H9 (cell line): ENCODE measurements at regions not wholly inside any gene's neighbourhood (a gene's known extent, or its start where the extent isn't known, plus 50 kb on each side); places are given as distances from the start of the nearest gene placed in this dataset.

Experiments used
- DNase-seq: peaks from one replicate; pipeline ENCODE4 v3.0.0-alpha.2; 2017
- H2AFZ ChIP-seq: one replicate; pipeline ENCODE4 v1.6.1; 2013; ENCODE audit warnings: mild to moderate bottlenecking, low read length, control low read depth, moderate library complexity
- H2AK5ac ChIP-seq: 2 replicates; pipeline ENCODE4 v1.6.1; 2013; ENCODE audit warnings: low read length, control low read depth, mixed read lengths; ENCODE audit not compliant: insufficient read length
- H2BK120ac ChIP-seq: one replicate; pipeline ENCODE4 v1.6.1; 2013; ENCODE audit warnings: low read depth, mild to moderate bottlenecking, low read length, control low read depth, inconsistent platforms; ENCODE audit not compliant: poor library complexity, severe bottlenecking
- H2BK12ac ChIP-seq: 2 replicates; pipeline ENCODE4 v1.6.1; 2013; ENCODE audit warnings: low read length, control low read depth, mixed read lengths, low read depth; ENCODE audit not compliant: insufficient read length
- H2BK15ac ChIP-seq: 2 replicates; pipeline ENCODE4 v1.6.1; 2013; ENCODE audit warnings: low read depth, low read length, control low read depth
- H2BK20ac ChIP-seq: one replicate; pipeline ENCODE4 v1.6.1; 2013; ENCODE audit warnings: low read depth, mild to moderate bottlenecking, low read length, control low read depth, inconsistent platforms; ENCODE audit not compliant: poor library complexity, severe bottlenecking
- H2BK5ac ChIP-seq: 2 replicates; pipeline ENCODE4 v1.6.1; 2013; ENCODE audit warnings: low read length, control low read depth, mixed read lengths; ENCODE audit not compliant: insufficient read length
- H3K14ac ChIP-seq: 2 replicates; pipeline ENCODE4 v1.6.1; 2013; ENCODE audit warnings: low read length, control low read depth; ENCODE audit not compliant: insufficient read depth
- H3K18ac ChIP-seq: 2 replicates; pipeline ENCODE4 v1.6.1; 2013; ENCODE audit warnings: low read depth, mild to moderate bottlenecking, mixed read lengths, low read length, control low read depth; ENCODE audit not compliant: insufficient read length
- H3K23ac ChIP-seq: 2 replicates; pipeline ENCODE4 v1.6.1; 2013; ENCODE audit warnings: low read length, control low read depth, mixed read lengths, low read depth; ENCODE audit not compliant: insufficient read length
- H3K23me2 ChIP-seq: 2 replicates; pipeline ENCODE4 v1.6.1; 2013; ENCODE audit warnings: low read depth, mild to moderate bottlenecking, mixed read lengths, low read length, control low read depth; ENCODE audit not compliant: insufficient read length, poor library complexity, severe bottlenecking
- H3K27ac ChIP-seq: 2 replicates; pipeline ENCODE4 v1.5.1; 2013; ENCODE audit warnings: low read length, control low read depth, mixed read lengths, low read depth; ENCODE audit not compliant: insufficient read length
- H3K27me3 ChIP-seq: 2 replicates; pipeline ENCODE4 v1.6.1; 2013; ENCODE audit warnings: low read length, control low read depth, inconsistent platforms; ENCODE audit not compliant: insufficient read depth
- H3K4ac ChIP-seq: 2 replicates; pipeline ENCODE4 v1.6.1; 2013; ENCODE audit warnings: low read depth, mild to moderate bottlenecking, control low read depth, inconsistent platforms, low read length, moderate library complexity
- H3K4me1 ChIP-seq: 2 replicates; pipeline ENCODE4 v1.6.1; 2013; ENCODE audit warnings: low read length, control low read depth, inconsistent platforms; ENCODE audit not compliant: insufficient read depth
- H3K4me2 ChIP-seq: 2 replicates; pipeline ENCODE4 v1.6.1; 2013; ENCODE audit warnings: low read length, control low read depth, mixed read lengths; ENCODE audit not compliant: insufficient read length, insufficient read depth
- H3K56ac ChIP-seq: 2 replicates; pipeline ENCODE4 v1.6.1; 2013; ENCODE audit warnings: low read depth, mild to moderate bottlenecking, mixed read lengths, low read length, control low read depth; ENCODE audit not compliant: insufficient read length
- H3K79me1 ChIP-seq: 2 replicates; pipeline ENCODE4 v1.6.1; 2013; ENCODE audit warnings: low read depth, mild to moderate bottlenecking, moderate library complexity, low read length, control low read depth, inconsistent platforms; ENCODE audit not compliant: insufficient read depth, poor library complexity, severe bottlenecking
- H3K79me2 ChIP-seq: 2 replicates; pipeline ENCODE4 v1.6.1; 2013; ENCODE audit warnings: low read length, control low read depth, inconsistent platforms; ENCODE audit not compliant: insufficient read depth
- H3K9ac ChIP-seq: 2 replicates; pipeline ENCODE4 v1.6.1; 2013; ENCODE audit warnings: low read length, control low read depth, mixed read lengths; ENCODE audit not compliant: insufficient read length; ENCODE audit errors: extremely low read depth
- H3K9me3 ChIP-seq: one replicate; pipeline ENCODE4 v1.6.1; 2013; ENCODE audit warnings: low read depth, low read length, inconsistent platforms; ENCODE audit not compliant: control insufficient read depth
- H3T11ph ChIP-seq: one replicate; pipeline ENCODE4 v1.6.1; 2013; ENCODE audit warnings: mild to moderate bottlenecking, low read length, control low read depth, inconsistent platforms
- H4K20me1 ChIP-seq: one replicate; pipeline ENCODE4 v1.6.1; 2013; ENCODE audit not compliant: control insufficient read depth, insufficient read length, insufficient read depth
- H4K5ac ChIP-seq: 2 replicates; pipeline ENCODE4 v1.6.1; 2013; ENCODE audit warnings: low read depth, mild to moderate bottlenecking, mixed read lengths, low read length, control low read depth; ENCODE audit not compliant: insufficient read length
- H4K8ac ChIP-seq: replicated peaks from 2 replicates; pipeline ENCODE4 v1.6.1; 2013; ENCODE audit warnings: low read length, control low read depth, mixed read lengths, low read depth; ENCODE audit not compliant: insufficient read length
- H4K91ac ChIP-seq: 2 replicates; pipeline ENCODE4 v1.6.1; 2013; ENCODE audit warnings: low read depth, mild to moderate bottlenecking, moderate library complexity, mixed read lengths, low read length, control low read depth; ENCODE audit not compliant: insufficient read length
- H3K27ac Mint-ChIP-seq, 3 experiments: 2 replicates in 2 of 3; 3 replicates in 1 of 3; pipeline ENCODE4 v1.8.0; 2020 to 2021; ENCODE audit warnings: mixed read lengths in 3 of 3, mild to moderate bottlenecking in 1 of 3, moderate library complexity in 1 of 3
- H3K27me3 Mint-ChIP-seq: 2 replicates; pipeline ENCODE4 v1.8.0; 2021; ENCODE audit warnings: low read depth, mild to moderate bottlenecking, moderate library complexity, mixed read lengths
- H3K36me3 Mint-ChIP-seq, 3 experiments: 2 replicates in 2 of 3; 3 replicates in 1 of 3; pipeline ENCODE4 v1.8.0; 2020 to 2021; ENCODE audit warnings: low read depth in 3 of 3, mixed read lengths in 3 of 3; ENCODE audit not compliant: insufficient read depth in 1 of 3
- H3K4me1 Mint-ChIP-seq, 2 experiments: 2 replicates each; pipeline ENCODE4 v1.8.0; 2020; ENCODE audit warnings: mixed read lengths in 2 of 2
- H3K4me3 Mint-ChIP-seq, 2 experiments: 2 replicates in 1 of 2; 3 replicates in 1 of 2; pipeline ENCODE4 v1.8.0; 2020 to 2021; ENCODE audit warnings: mild to moderate bottlenecking in 2 of 2, mixed read lengths in 2 of 2, moderate library complexity in 1 of 2
- H3K9me3 Mint-ChIP-seq, 2 experiments: 2 replicates in 1 of 2; 3 replicates in 1 of 2; pipeline ENCODE4 v1.8.0; 2020; ENCODE audit warnings: mild to moderate bottlenecking in 2 of 2, mixed read lengths in 2 of 2, moderate library complexity in 1 of 2
- CTCF ChIP-seq: fragments of 200-600 bp; sonication (generic); conservative IDR thresholded peaks from 3 replicates; pipeline ENCODE4 v1.8.0; 2021; ENCODE audit warnings: antibody characterized with exemption, mild to moderate bottlenecking
- WGBS: extraction: QIAGEN DNeasy Blood & Tissue Kit; methylation state at CpG from one replicate; pipeline ENCODE4 v1.1.7; 2013; ENCODE audit warnings: missing lambda C conversion rate, low lambda C conversion rate, mixed read lengths; ENCODE audit not compliant: insufficient read length; ENCODE audit errors: extremely low coverage; 5-methylcytosine and 5-hydroxymethylcytosine counted together

- H2BK15ac ChIP-seq = no peak overlapping the region
- H3K9me3 Mint-ChIP-seq = no peaks in the 10 kb centered on the region
- no peak overlapping the region for H2AK5ac ChIP-seq
- H3K23ac ChIP-seq = no peak overlapping the region
- no peaks in the 10 kb centered on the region for H4K20me1 ChIP-seq
- H3K4me3 Mint-ChIP-seq = no peak overlapping the region
- H4K8ac ChIP-seq = no peak overlapping the region
- H3K36me3 Mint-ChIP-seq = no peaks in the 10 kb centered on the region
- no peak for DNase-seq
- no peaks in the 10 kb centered on the region for H3K27me3 ChIP-seq
- no peaks in the 10 kb centered on the region for H3K79me2 ChIP-seq
- H2BK5ac ChIP-seq = no peak overlapping the region
- no peak overlapping the region for H3K27ac ChIP-seq
- no peaks in the 10 kb centered on the region for H3K9me3 ChIP-seq
- peaks cover 0 to 6% of the 10 kb centered on the region in 2 experiments; a peak in 1 of 4 replicates for H3K4me1 Mint-ChIP-seq
- H3K4ac ChIP-seq = no peak overlapping the region
- H3K4me2 ChIP-seq = no peak overlapping the region
- H4K5ac ChIP-seq = no peak overlapping the region
- H3T11ph ChIP-seq = no peak overlapping the region
- no peak overlapping the region for H2BK20ac ChIP-seq
- H3K56ac ChIP-seq = no peak overlapping the region
- no peak overlapping the region for H2AFZ ChIP-seq
- no peak overlapping the region for H3K9ac ChIP-seq
- no peak overlapping the region for H2BK120ac ChIP-seq
- no peaks in the 10 kb centered on the region for H3K27me3 Mint-ChIP-seq
- no peaks in the 10 kb centered on the region for H3K23me2 ChIP-seq
- no peak overlapping the region for H4K91ac ChIP-seq
- no CpG with 5 or more reads among the region's 1 CpG for WGBS
- no peak overlapping the region for H3K27ac Mint-ChIP-seq
- H3K14ac ChIP-seq = no peak overlapping the region
- H3K4me1 ChIP-seq = no peaks in the 10 kb centered on the region
- no peak overlapping the region for H3K18ac ChIP-seq
- no peak for TF ChIP-seq CTCF
- no peaks in the 10 kb centered on the region for H3K79me1 ChIP-seq
- H2BK12ac ChIP-seq = no peak overlapping the region
Observed at GRCh38 chr2:19272941-19273470, 85.4 kb downstream of the OSR1 start.
